GM13977 (cell line): ENCODE measurements at regions not wholly inside any gene's neighbourhood (a gene's known extent, or its start where the extent isn't known, plus 50 kb on each side); places are given as distances from the start of the nearest gene placed in this dataset.

Experiments
- DNase-seq: peaks from one replicate; pipeline ENCODE4 v3.0.0; 2012; ENCODE audit warnings: low spot score
- CTCF ChIP-seq: IDR thresholded peaks from 2 replicates; pipeline ENCODE4 v1.5.1; 2012; ENCODE audit warnings: mild to moderate bottlenecking, control low read depth; ENCODE audit not compliant: insufficient read depth; ENCODE audit errors: extremely low read depth, missing control alignments
- in situ Hi-C: fragments of 300-500 bp; cut with MboI; formaldehyde crosslinking; loops from one replicate; pipeline ENCODE4 v1.12.0; 2022; ENCODE audit warnings: low sequenced_read_pairs, low pct_unique_long_range_greater_than_20kb, mixed read lengths, inconsistent platforms; ENCODE audit not compliant: unreplicated experiment

GRCh38 chr7:18081617-18082016, 54.0 kb upstream of the PRPS1L1 start:
- no peak for TF ChIP-seq CTCF
- in situ Hi-C loops, result no loop called here
- no peak for DNase-seq

GRCh38 chr7:18082169-18082568, 54.5 kb upstream of the PRPS1L1 start:
- no peak for DNase-seq
- in situ Hi-C loops, result no loop called here
- no peak for TF ChIP-seq CTCF

GRCh38 chr7:18086165-18087025, 58.7 kb upstream of the PRPS1L1 start:
- no peak for TF ChIP-seq CTCF
- peak; percentile 23 for DNase-seq
- in situ Hi-C loops, result no loop called here

- no peak for DNase-seq
- no peak for TF ChIP-seq CTCF
- in situ Hi-C loops, result no loop called here
Observed at GRCh38 chr7:18087026-18087686, 59.5 kb upstream of the PRPS1L1 start.

- in situ Hi-C loops, result no loop called here
- TF ChIP-seq CTCF, result no peak
- no peak for DNase-seq
Observed at GRCh38 chr7:18087687-18088078, 60.0 kb upstream of the PRPS1L1 start.

GRCh38 chr7:18096087-18096486, 68.4 kb upstream of the PRPS1L1 start:
- TF ChIP-seq CTCF, result no peak
- no peak for DNase-seq
- in situ Hi-C loops, result no loop called here
